ENCODE measurements at regions not wholly inside any gene's neighbourhood (a gene's known extent, or its start where the extent isn't known, plus 50 kb on each side); places are given as distances from the start of the nearest gene placed in this dataset.

GRCh38 chr9:79371948-79372555 is 199.7 kb upstream of the TLE4 start:
- DNase-seq = no peak

- DNase-seq = no peak
Measured at GRCh38 chr9:79377339-79377855, 194.4 kb upstream of the TLE4 start.

GRCh38 chr9:79378107-79378506 is 193.7 kb upstream of the TLE4 start:
- DNase-seq = no peak

GRCh38 chr9:79382044-79382443 is 189.7 kb upstream of the TLE4 start:
- DNase-seq = no peak

- DNase-seq = no peak
Measured at GRCh38 chr9:79382458-79382857, 189.3 kb upstream of the TLE4 start.

GRCh38 chr9:79383096-79383495 is 188.7 kb upstream of the TLE4 start:
- DNase-seq = no peak

GRCh38 chr9:79384091-79384490 is 187.7 kb upstream of the TLE4 start:
- DNase-seq = no peak

GRCh38 chr9:79384501-79384900 is 187.3 kb upstream of the TLE4 start:
- DNase-seq = no peak

GRCh38 chr9:79387101-79387835 is 184.5 kb upstream of the TLE4 start:
- no peak for DNase-seq

GRCh38 chr9:79390077-79390698 is 181.6 kb upstream of the TLE4 start:
- DNase-seq = no peak

GRCh38 chr9:79390781-79391770 is 180.7 kb upstream of the TLE4 start:
- no peak for DNase-seq

- peak; percentile 2 to 10 for DNase-seq
Measured at GRCh38 chr9:79395228-79395627, 176.5 kb upstream of the TLE4 start.

GRCh38 chr9:79395755-79396154 is 176.0 kb upstream of the TLE4 start:
- no peak for DNase-seq

- DNase-seq = no peak
Measured at GRCh38 chr9:79396168-79396567, 175.6 kb upstream of the TLE4 start.

- no peak for DNase-seq
Measured at GRCh38 chr9:79403495-79403894, 168.3 kb upstream of the TLE4 start.

GRCh38 chr9:79408200-79408599 is 163.6 kb upstream of the TLE4 start:
- DNase-seq = no peak

GRCh38 chr9:79408617-79409016 is 163.1 kb upstream of the TLE4 start:
- no peak for DNase-seq

GRCh38 chr9:79409182-79409823 is 162.5 kb upstream of the TLE4 start:
- DNase-seq = no peak

GRCh38 chr9:79425840-79426239 is 145.9 kb upstream of the TLE4 start:
- DNase-seq = no peak

GRCh38 chr9:79428422-79428821 is 143.3 kb upstream of the TLE4 start:
- no peak for DNase-seq

GRCh38 chr9:79430619-79431018 is 141.1 kb upstream of the TLE4 start:
- DNase-seq = no peak

- no peak for DNase-seq
Measured at GRCh38 chr9:79431019-79431679, 140.6 kb upstream of the TLE4 start.

Measured in inflammatory macrophage treated with lipopolysaccharide for 1 hour (primary cell).